Neural cell (in vitro differentiated cells): ENCODE measurements at regions not wholly inside any gene's neighbourhood (a gene's known extent, or its start where the extent isn't known, plus 50 kb on each side); places are given as distances from the start of the nearest gene placed in this dataset.

Experiments
- H2AFZ ChIP-seq: fragments of 200-600, 300-800 bp; sonication (generic), shearing (Covaris generic); 2 replicates; pipeline ENCODE4 v1.6.0; 2014; ENCODE audit warnings: low read depth, mild to moderate bottlenecking, antibody characterized with exemption, low read length, moderate library complexity
- H3F3A ChIP-seq: fragments of 200-600 bp; shearing (Covaris generic); 2 replicates; pipeline ENCODE4 v1.6.1; 2016; ENCODE audit warnings: mild to moderate bottlenecking, moderate library complexity, mixed read lengths, antibody characterized with exemption, low read length; ENCODE audit not compliant: insufficient read depth, poor library complexity, severe bottlenecking
- H3K27ac ChIP-seq: fragments of 200-600, 300-800 bp; sonication (generic), shearing (Covaris generic); 2 replicates; pipeline ENCODE4 v1.5.1; 2014; ENCODE audit warnings: mild to moderate bottlenecking, low read length, moderate library complexity
- H3K27me3 ChIP-seq: fragments of 300-800, 200-600 bp; sonication (generic), shearing (Covaris generic); 2 replicates; pipeline ENCODE4 v1.6.0; 2014; ENCODE audit warnings: mild to moderate bottlenecking, low read depth, low read length, moderate library complexity; ENCODE audit not compliant: insufficient read depth
- H3K36me3 ChIP-seq: fragments of 300-800, 200-600 bp; sonication (generic), shearing (Covaris generic); 2 replicates; pipeline ENCODE4 v1.5.1; 2014; ENCODE audit warnings: mild to moderate bottlenecking, antibody characterized with exemption, low read length, moderate library complexity; ENCODE audit not compliant: insufficient read depth
- H3K4me2 ChIP-seq: fragments of 300-800, 200-600 bp; sonication (generic), shearing (Covaris generic); 2 replicates; pipeline ENCODE4 v1.6.0; 2014; ENCODE audit warnings: mild to moderate bottlenecking, low read length
- H3K4me3 ChIP-seq: fragments of 300-800, 200-600 bp; sonication (generic), shearing (Covaris generic); 2 replicates; pipeline ENCODE4 v1.5.1; 2014; ENCODE audit warnings: mild to moderate bottlenecking, low read length, moderate library complexity
- H3K79me2 ChIP-seq: fragments of 200-600 bp; shearing (Covaris generic); replicated peaks from 2 replicates; pipeline ENCODE4 v1.6.0; 2014; ENCODE audit warnings: mild to moderate bottlenecking, low read length, moderate library complexity; ENCODE audit not compliant: insufficient read depth
- H3K9ac ChIP-seq: fragments of 300-800, 200-600 bp; sonication (generic), shearing (Covaris generic); 2 replicates; pipeline ENCODE4 v1.6.1; 2016; ENCODE audit warnings: mild to moderate bottlenecking, low read length, mixed read lengths
- H3K9me2 ChIP-seq: fragments of 200-600 bp; shearing (Covaris generic); 2 replicates; pipeline ENCODE4 v1.6.1; 2016; ENCODE audit warnings: mild to moderate bottlenecking, low read length, mixed read lengths; ENCODE audit not compliant: insufficient read depth
- H3K9me3 ChIP-seq: fragments of 200-600, 300-800 bp; sonication (generic), shearing (Covaris generic); 2 replicates; pipeline ENCODE4 v1.6.1; 2016; ENCODE audit warnings: mild to moderate bottlenecking, mixed run types, low read length, moderate library complexity, mixed read lengths
- H4K20me1 ChIP-seq: fragments of 200-600 bp; shearing (Covaris generic); 2 replicates; pipeline ENCODE4 v1.6.1; 2016; ENCODE audit warnings: mild to moderate bottlenecking, mixed run types; ENCODE audit not compliant: insufficient read depth
- EP300 ChIP-seq: fragments of 450-650 bp; conservative IDR thresholded peaks from 2 replicates; pipeline ENCODE4 v1.6.1; 2014; ENCODE audit warnings: antibody characterized with exemption, mild to moderate bottlenecking, moderate library complexity; ENCODE audit not compliant: poor library complexity, severe bottlenecking
- EZH2 ChIP-seq: fragments of 200-600, 300-800 bp; shearing (Covaris generic), sonication (generic); IDR thresholded peaks from 2 replicates; pipeline ENCODE4 v1.6.1; 2014; ENCODE audit warnings: antibody characterized with exemption, low read length, borderline replicate concordance, mild to moderate bottlenecking; ENCODE audit not compliant: insufficient read depth, poor library complexity, severe bottlenecking
- MXI1 ChIP-seq: fragments of 450-650 bp; conservative IDR thresholded peaks from 2 replicates; pipeline ENCODE4 v1.6.1; 2014; ENCODE audit warnings: antibody characterized with exemption, mild to moderate bottlenecking; ENCODE audit not compliant: poor library complexity, severe bottlenecking
- POLR2AphosphoS5 ChIP-seq: IDR thresholded peaks from 2 replicates; pipeline ENCODE4 v1.6.1; 2012
- RAD21 ChIP-seq: fragments of 450-650 bp; conservative IDR thresholded peaks from 2 replicates; pipeline ENCODE4 v1.6.1; 2014; ENCODE audit warnings: antibody characterized with exemption, mild to moderate bottlenecking, moderate library complexity
- SMC3 ChIP-seq: fragments of 450-650 bp; conservative IDR thresholded peaks from 2 replicates; pipeline ENCODE4 v1.6.1; 2014; ENCODE audit warnings: antibody characterized with exemption, mild to moderate bottlenecking, moderate library complexity; ENCODE audit not compliant: poor library complexity
- TAF1 ChIP-seq: IDR thresholded peaks from 2 replicates; pipeline ENCODE4 v1.6.1; 2012; ENCODE audit warnings: low read depth
- TF ChIP-seq, protein P1 (sequence below): fragments of 450-650 bp; IDR thresholded peaks from 2 replicates; pipeline ENCODE4 v1.5.1; 2014; ENCODE audit warnings: antibody characterized with exemption, mild to moderate bottlenecking, moderate library complexity; ENCODE audit not compliant: poor library complexity, severe bottlenecking
- TF ChIP-seq, protein P2 (sequence below): IDR thresholded peaks from 2 replicates; pipeline ENCODE4 v1.6.1; 2012; ENCODE audit warnings: borderline replicate concordance

DNA sequence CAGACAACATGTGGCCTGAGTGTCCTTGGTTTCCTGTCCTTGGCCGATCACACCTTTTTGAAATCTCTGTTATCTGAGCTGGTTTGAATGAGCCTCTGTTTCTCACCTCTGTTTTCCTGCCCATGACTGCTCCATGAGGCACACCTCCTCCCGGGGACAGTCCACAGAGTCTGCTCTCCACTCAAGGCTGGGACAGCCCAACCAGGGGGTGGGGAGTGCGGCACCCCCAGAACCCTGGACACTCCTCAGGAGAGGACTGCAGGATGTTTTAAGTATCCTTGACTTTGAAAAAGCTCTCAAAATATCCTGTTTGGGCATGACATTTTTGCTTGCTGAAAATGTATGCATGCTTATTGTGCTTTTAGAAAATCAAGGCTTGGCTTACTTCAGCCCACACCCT lies 333.0 kb upstream of the N4BP1 start:
- Histone ChIP-seq H3K27me3 (no peaks in the 10 kb centered on the region), H3K4me3 (no peak overlapping the region), H4K20me1 (no peaks in the 10 kb centered on the region), H3K36me3 (no peaks in the 10 kb centered on the region), H3K9me3 (no peaks in the 10 kb centered on the region), H3K27ac (no peak overlapping the region), H3K9me2 (no peaks in the 10 kb centered on the region), H3F3A (no peaks in the 10 kb centered on the region), H3K79me2 (no peaks in the 10 kb centered on the region), H2AFZ (no peak overlapping the region), H3K4me2 (no peak overlapping the region), H3K9ac (no peak overlapping the region)
- TF ChIP-seq EP300 (no peak), EZH2 (no peak), SMC3 (no peak), POLR2AphosphoS5 (no peak), MXI1 (no peak), TAF1 (no peak), RAD21 (no peak)
- TF ChIP-seq, protein P1, sequence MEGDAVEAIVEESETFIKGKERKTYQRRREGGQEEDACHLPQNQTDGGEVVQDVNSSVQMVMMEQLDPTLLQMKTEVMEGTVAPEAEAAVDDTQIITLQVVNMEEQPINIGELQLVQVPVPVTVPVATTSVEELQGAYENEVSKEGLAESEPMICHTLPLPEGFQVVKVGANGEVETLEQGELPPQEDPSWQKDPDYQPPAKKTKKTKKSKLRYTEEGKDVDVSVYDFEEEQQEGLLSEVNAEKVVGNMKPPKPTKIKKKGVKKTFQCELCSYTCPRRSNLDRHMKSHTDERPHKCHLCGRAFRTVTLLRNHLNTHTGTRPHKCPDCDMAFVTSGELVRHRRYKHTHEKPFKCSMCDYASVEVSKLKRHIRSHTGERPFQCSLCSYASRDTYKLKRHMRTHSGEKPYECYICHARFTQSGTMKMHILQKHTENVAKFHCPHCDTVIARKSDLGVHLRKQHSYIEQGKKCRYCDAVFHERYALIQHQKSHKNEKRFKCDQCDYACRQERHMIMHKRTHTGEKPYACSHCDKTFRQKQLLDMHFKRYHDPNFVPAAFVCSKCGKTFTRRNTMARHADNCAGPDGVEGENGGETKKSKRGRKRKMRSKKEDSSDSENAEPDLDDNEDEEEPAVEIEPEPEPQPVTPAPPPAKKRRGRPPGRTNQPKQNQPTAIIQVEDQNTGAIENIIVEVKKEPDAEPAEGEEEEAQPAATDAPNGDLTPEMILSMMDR, result no peak
- TF ChIP-seq, protein P2, sequence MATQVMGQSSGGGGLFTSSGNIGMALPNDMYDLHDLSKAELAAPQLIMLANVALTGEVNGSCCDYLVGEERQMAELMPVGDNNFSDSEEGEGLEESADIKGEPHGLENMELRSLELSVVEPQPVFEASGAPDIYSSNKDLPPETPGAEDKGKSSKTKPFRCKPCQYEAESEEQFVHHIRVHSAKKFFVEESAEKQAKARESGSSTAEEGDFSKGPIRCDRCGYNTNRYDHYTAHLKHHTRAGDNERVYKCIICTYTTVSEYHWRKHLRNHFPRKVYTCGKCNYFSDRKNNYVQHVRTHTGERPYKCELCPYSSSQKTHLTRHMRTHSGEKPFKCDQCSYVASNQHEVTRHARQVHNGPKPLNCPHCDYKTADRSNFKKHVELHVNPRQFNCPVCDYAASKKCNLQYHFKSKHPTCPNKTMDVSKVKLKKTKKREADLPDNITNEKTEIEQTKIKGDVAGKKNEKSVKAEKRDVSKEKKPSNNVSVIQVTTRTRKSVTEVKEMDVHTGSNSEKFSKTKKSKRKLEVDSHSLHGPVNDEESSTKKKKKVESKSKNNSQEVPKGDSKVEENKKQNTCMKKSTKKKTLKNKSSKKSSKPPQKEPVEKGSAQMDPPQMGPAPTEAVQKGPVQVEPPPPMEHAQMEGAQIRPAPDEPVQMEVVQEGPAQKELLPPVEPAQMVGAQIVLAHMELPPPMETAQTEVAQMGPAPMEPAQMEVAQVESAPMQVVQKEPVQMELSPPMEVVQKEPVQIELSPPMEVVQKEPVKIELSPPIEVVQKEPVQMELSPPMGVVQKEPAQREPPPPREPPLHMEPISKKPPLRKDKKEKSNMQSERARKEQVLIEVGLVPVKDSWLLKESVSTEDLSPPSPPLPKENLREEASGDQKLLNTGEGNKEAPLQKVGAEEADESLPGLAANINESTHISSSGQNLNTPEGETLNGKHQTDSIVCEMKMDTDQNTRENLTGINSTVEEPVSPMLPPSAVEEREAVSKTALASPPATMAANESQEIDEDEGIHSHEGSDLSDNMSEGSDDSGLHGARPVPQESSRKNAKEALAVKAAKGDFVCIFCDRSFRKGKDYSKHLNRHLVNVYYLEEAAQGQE, result no peak

- no peaks in the 10 kb centered on the region for H3F3A ChIP-seq
- H3K27ac ChIP-seq, result no peak overlapping the region
- H4K20me1 ChIP-seq, result no peaks in the 10 kb centered on the region
- no peaks in the 10 kb centered on the region for H3K36me3 ChIP-seq
- H2AFZ ChIP-seq, result no peak overlapping the region
- no peaks in the 10 kb centered on the region for H3K27me3 ChIP-seq
- H3K4me3 ChIP-seq, result no peak overlapping the region
- no peak overlapping the region for H3K9ac ChIP-seq
- H3K79me2 ChIP-seq, result no peaks in the 10 kb centered on the region
- TF ChIP-seq SMC3 (no peak), TAF1 (no peak), RAD21 (no peak), EP300 (no peak), MXI1 (no peak), POLR2AphosphoS5 (no peak), EZH2 (no peak)
- TF ChIP-seq, protein P2, result no peak
- TF ChIP-seq, protein P1, result no peak
- H3K9me3 ChIP-seq, result no peaks in the 10 kb centered on the region
- H3K4me2 ChIP-seq, result no peak overlapping the region
- no peaks in the 10 kb centered on the region for H3K9me2 ChIP-seq
Measured at GRCh38 chr16:48936811-48937210, 326.8 kb upstream of the N4BP1 start.
